IPS-NIHi7 (cell line): ENCODE measurements at regions not wholly inside any gene's neighbourhood (a gene's known extent, or its start where the extent isn't known, plus 50 kb on each side); places are given as distances from the start of the nearest gene placed in this dataset.
"Not testable (repeated sequence)": the region's sequence is repeated elsewhere in the genome, so short reads cannot be mapped to it uniquely, and the experiment has no call there.

Source experiments
- DNase-seq: peaks from one replicate; pipeline ENCODE4 v3.0.0; 2012; ENCODE audit warnings: mixed read lengths; ENCODE audit errors: extremely low spot score

DNA sequence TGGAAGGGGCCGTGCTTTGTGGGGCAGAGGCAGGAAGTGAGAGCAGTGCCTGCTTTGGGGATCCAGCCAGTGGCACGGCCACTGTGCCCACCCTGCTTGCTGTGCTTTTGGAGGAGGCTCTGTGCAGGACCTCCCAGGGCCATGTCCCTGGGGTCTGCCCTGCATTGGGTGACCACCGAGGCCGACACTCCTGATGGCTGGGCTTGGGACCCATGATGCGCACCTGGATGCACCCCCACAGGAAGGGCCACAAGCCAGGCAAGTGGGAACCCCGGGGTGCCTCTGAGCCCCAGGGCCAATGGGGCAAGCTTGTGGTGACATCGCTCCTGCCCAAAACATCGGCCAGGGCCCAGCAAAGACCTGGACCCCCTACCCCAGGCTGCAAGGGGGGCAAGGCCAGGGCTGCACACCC is 738.6 kb upstream of the GJE1 start:
- DNase-seq, result no peak

DNA sequence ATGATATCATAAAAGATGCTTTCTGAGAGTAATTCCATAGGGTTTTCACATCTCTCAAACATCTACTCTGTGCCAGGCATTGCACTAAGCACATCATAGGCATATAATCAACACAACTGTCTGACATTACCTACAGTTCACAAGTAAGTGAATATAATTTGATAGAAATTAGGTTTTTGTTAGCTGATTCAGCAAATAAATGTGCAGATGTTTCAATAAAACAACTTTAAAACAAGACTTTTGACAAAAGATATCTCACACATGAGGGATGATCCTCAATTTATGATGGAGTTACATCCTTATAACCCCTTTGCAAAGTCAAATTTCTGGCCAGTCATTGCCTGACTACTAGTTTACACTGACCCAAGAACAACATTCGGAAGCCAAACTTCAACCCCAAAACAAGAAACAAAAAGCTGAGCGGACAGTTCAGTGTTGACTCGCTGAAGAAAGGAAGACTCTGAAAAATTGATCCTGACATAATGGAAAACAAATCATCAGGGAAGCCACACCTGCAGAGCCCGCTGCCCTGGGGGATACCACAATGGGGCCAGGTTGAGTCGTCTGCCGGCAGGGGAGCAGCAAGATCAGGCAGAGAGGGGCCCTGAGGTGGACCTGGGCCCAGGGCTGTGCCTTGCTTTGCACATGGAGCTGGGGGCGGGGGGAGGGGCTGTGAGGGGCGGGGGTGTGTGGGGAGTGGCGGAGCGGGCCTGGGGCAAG is 739.2 kb upstream of the GJE1 start:
- DNase-seq, result no peak

DNA sequence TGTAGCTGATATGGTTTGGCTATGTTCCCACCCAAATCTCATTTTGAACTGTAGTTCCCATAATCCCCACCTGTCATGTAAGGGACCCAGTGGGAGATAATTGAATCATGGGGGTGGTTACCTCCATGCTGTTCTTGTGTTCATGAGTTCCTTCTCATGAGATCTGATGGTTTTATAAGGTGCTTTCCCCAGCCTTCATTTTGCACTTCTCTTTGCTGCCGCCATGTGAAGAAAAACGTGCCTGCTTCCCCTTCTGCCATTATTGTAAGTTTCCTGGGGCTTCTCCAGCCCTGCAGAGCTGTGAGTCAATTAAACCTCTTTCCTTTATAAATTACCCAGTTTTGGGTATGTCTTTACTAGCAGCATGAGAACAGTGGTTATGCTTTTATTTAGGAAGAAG is 741.6 kb upstream of the GJE1 start:
- not testable (repeated sequence) for DNase-seq

- peak; percentile 19 for DNase-seq
Measured at GRCh38 chr6:141388666-141389065, 744.1 kb upstream of the GJE1 start.

DNA sequence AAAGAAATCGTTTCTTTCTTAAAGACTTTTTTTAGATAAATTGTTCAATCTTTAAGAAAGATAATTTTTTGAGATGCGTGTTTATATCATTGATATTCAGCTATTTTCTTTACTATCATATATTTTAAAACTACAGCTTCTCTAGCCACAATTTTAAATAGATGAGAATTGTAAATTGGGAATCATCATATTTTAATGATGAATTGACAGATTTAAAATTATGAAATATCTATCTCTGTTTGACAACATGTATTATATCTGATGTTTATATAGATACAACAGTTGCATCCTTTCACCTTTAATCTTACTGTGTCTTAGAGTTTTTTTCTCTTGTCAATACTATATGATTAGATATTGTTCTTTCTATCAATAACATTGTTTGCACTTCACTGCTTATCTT is 762.3 kb upstream of the GJE1 start:
- DNase-seq, result no peak

DNA sequence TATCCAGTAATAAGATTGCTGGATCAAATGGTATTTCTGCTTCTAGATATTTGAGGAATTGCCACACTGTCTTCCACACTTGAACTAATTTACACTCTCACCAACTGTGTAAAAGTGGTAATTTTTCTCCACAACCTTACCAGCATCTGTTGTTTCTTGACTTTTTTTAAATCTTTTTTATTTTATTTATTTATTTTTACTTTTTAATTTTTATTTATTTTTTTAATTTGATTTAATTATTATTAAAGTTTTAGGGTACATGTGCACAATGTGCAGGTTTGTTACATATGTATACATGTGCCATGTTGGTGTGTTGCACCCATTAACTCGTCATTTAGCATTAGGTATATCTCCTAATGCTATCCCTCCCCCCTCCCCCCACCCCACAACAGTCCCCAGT is 765.9 kb upstream of the GJE1 start:
- not testable (repeated sequence) for DNase-seq

DNA sequence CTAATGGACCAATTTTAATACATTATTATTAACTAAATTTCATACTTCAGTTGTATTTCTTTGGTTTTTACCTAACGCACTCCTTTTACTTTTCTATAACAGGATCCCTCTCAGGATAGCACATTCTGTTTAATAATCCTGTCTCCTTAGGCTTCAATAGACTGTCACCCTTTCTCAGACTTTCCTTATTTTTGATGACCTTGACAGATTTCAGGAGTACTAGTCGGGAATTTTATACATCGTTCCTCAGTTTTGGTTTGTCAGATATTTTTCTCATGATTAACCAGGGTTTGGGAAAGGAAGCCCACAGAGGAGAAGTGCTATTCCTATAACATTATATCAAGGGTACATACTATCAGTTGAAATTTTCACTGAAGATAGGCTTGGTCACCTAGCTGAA is 768.0 kb upstream of the GJE1 start:
- no peak for DNase-seq

- DNase-seq, result no peak
Measured at GRCh38 chr6:141364232-141364631, 768.5 kb upstream of the GJE1 start.

GRCh38 chr6:141361559-141361958 is 771.2 kb upstream of the GJE1 start:
- no peak for DNase-seq

DNA sequence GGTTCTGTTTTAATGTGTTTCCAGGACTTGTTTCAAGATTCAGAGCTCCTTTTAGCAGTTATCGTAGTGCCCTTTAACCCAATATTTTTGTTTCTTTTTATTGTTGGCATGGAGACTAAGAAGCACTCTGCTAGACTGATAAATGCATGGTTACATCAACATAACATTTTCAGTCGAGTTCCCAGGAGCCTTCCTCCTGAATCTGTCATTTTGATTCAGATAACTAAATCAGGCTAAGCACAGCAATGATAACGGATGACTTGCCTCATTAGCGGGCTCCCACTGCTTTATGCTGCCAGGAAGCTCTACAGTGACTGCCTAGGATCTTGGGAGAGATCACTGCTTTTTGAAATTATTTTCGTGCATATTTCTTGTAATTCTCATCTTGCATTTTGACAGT is 772.8 kb upstream of the GJE1 start:
- DNase-seq, result no peak

DNA sequence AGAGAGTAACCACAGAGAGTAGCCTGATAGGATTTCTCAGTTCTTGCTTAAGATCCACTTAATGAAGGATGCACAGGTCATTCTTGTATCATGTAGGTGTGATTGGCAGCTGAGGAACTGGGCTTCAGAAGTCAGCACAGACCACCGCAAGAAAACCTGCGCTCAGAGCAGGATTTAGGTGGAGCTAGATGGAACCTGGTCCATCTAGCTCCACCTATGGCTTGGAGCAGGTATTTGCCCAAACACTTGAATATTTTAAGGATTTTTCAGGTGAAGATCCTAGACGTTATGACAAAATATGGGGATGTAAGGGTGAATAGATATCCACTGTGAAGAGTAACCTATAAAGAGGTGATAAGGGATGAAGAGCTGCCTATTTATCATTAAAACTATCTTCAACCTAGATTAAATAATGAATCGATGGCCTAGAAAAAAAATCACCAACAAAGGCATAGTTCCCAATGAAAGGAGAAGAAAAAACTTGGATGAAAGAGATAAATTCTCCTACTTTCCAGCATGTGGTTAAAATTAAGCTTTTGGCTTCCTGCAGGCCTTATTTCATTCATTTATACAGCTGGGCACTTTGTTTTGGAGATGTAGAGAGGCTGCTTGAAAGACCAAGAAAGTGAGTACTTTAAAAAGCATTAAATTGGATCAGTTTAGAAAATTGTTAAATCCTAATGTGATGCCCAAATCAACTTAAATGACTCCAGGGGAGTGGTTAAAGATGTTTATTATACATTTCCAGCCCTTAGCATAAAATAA is 778.4 kb upstream of the GJE1 start:
- DNase-seq, result peak; percentile 21

DNA sequence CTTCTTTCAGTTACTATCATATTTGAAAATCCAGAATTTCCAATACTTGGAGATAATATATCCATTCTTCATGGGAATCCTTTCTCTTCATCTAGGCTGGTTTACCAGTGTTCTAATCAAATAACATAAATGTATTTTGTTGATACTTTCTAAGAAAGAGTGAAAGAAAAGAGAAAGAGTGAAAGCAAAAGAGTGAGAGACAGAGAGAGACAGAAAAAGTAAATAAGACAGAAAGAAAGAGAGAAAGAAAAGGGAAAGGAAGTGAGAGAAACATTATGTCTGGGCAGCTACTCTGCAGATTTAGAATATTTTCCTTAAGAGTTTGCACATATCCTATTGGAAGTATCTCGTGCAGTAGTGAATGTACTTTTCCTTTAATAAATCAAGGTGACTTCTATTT is 781.0 kb upstream of the GJE1 start:
- no peak for DNase-seq

- DNase-seq, result no peak
Measured at GRCh38 chr6:141349710-141350109, 783.0 kb upstream of the GJE1 start.

- DNase-seq, result no peak
Measured at GRCh38 chr6:141347906-141348492, 784.7 kb upstream of the GJE1 start.

GRCh38 chr6:141347086-141347485 is 785.6 kb upstream of the GJE1 start:
- DNase-seq, result no peak

GRCh38 chr6:141346535-141346934 is 786.2 kb upstream of the GJE1 start:
- no peak for DNase-seq

GRCh38 chr6:141337191-141337590 is 795.5 kb upstream of the GJE1 start:
- no peak for DNase-seq

DNA sequence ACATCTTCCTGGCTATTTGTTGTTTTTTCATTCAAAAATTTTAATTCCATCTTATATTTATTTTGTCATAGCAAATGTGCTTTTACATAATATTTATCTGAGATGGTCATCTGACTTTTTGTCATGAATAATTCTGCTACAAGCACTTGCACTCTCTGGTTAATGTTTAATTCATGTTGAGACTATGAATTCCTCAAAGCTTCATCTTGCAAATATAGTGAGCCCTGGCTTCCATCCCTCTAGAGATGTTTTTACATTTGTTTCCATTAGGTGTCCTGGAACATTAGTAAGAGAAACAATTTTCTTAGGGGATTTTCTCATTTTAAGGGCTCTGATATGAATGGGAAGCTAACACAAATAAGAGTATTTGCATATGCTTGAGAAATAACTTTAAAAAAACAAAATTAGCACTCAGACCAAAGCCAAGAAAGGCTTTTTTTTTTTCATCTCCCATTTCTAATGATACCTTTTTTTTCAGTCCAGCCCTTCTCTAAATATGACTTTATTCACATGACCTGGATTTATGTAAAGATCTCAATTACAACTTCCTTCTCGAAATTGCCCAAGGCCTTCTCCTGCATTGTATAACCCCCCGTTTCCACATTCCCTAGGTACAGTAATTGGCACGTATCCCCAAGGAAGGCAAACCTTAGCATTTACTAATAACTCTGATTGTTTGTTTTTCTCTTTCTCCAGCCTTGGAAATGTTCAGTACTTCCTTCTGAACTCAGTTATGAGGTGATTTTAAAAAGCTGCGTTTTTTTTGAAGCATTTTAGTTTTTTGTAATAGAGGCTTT is 797.0 kb upstream of the GJE1 start:
- DNase-seq, result no peak

DNA sequence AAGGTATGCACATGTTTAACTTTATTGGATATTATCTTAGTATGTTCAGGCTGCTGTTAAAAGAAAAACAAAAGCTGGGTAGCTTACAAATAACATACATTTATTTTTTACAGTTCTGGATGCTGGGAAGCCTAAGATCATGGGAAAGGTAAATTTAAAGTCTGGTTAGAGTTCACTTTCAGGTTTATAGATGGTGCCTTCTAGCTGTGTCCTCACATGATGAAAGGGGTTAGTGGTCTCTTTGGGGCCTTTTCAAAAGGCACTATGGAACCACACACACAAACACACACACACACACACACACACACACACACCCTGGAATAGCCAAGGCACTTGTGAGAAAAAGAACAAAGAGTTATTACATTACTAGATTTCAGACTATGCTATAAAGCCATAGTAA is 805.8 kb upstream of the GJE1 start:
- DNase-seq, result no peak

- DNase-seq, result peak; percentile 9
Measured at GRCh38 chr6:141326426-141326825, 806.3 kb upstream of the GJE1 start.

- peak; percentile 6 for DNase-seq
Measured at GRCh38 chr6:141321493-141322347, 811.0 kb upstream of the GJE1 start.
